Keratinocyte (primary cell): ENCODE measurements at regions not wholly inside any gene's neighbourhood (a gene's known extent, or its start where the extent isn't known, plus 50 kb on each side); places are given as distances from the start of the nearest gene placed in this dataset.

ENCODE experiments used
- EZH2 ChIP-seq: IDR thresholded peaks from one replicate; pipeline ENCODE4 v1.6.1; 2012; ENCODE audit warnings: inconsistent platforms, mild to moderate bottlenecking, low read length, moderate library complexity
- TF ChIP-seq, protein P1 (sequence below), 3 experiments: IDR thresholded peaks in 1 of 3; conservative IDR thresholded peaks in 1 of 3; optimal IDR thresholded peaks in 1 of 3; 2 replicates in 2 of 3; 3 replicates in 1 of 3; pipeline versions ENCODE3 to v1.5.1; 2011; ENCODE audit warnings: low read length in 3 of 3, mild to moderate bottlenecking in 3 of 3, moderate library complexity in 2 of 3, control low read depth in 1 of 3, inconsistent platforms in 1 of 3; ENCODE audit not compliant: insufficient read depth in 2 of 3; ENCODE audit errors: extremely low read depth in 1 of 3

DNA sequence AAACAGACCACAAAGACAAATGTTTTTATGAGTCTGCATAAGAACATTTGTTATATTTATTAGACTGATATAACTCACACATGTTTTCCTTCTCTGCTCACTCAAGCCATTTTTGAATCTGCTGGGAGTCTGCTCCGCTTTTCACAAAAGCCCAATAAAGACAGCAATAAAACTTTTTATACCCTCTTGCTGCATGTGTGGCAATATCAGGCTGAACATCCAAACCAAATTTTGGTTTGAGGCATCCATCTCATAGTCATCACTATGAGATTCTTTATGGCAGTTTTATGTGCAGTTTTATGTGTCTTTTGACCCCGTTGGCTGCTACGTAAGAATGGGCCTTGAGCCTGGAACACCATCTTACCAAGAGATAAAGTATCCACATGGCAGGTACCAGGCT, 1276.8 kb upstream of the ADGRB3 start:
- TF ChIP-seq, protein P1, sequence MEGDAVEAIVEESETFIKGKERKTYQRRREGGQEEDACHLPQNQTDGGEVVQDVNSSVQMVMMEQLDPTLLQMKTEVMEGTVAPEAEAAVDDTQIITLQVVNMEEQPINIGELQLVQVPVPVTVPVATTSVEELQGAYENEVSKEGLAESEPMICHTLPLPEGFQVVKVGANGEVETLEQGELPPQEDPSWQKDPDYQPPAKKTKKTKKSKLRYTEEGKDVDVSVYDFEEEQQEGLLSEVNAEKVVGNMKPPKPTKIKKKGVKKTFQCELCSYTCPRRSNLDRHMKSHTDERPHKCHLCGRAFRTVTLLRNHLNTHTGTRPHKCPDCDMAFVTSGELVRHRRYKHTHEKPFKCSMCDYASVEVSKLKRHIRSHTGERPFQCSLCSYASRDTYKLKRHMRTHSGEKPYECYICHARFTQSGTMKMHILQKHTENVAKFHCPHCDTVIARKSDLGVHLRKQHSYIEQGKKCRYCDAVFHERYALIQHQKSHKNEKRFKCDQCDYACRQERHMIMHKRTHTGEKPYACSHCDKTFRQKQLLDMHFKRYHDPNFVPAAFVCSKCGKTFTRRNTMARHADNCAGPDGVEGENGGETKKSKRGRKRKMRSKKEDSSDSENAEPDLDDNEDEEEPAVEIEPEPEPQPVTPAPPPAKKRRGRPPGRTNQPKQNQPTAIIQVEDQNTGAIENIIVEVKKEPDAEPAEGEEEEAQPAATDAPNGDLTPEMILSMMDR (optimal IDR thresholded peaks at IDR 0.05 in 1 of 3, IDR thresholded peaks at IDR 0.05 in 1 of 3, conservative IDR thresholded peaks at IDR 0.05 in 1 of 3; ENCODE audit: extremely low read depth in 1 of 3, insufficient read depth in 2 of 3, low read length in 3 of 3): no peak
- TF ChIP-seq EZH2: no peak
